ENCODE measurements at regions not wholly inside any gene's neighbourhood (a gene's known extent, or its start where the extent isn't known, plus 50 kb on each side); places are given as distances from the start of the nearest gene placed in this dataset.

DNA sequence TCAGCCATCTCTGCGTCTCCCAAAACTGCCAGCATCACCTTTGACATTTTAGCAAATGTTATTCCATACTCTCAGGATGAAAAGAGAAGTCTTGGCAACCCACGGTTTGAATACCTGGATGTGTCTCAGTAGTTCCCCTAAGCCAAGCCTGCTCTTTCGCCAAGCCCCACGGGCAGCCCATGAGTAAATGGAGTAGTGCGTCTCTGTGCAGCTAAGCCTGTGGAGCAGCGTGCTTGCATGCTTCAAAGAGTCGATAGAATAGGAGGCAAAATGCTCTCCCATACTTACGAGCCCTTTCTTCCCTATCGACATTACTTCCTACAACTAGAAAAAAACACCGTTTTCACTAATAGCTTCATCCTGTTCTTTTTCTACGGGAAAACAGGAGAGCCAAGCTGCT lies 634.5 kb upstream of the TMEM132C start:
- H3K9ac ChIP-seq (ENCODE audit: low read length): no peak overlapping the region
- H3K27ac ChIP-seq (ENCODE audit: low read depth, low read length): no peak overlapping the region
- no peaks in the 10 kb centered on the region for H4K20me1 ChIP-seq (ENCODE audit: low read depth, low read length)
- H3K4me2 ChIP-seq (ENCODE audit: low read depth, low read length, poor library complexity, severe bottlenecking): no peak overlapping the region
- no peaks in the 10 kb centered on the region for H3F3A ChIP-seq (ENCODE audit: insufficient read depth)
- no peaks in the 10 kb centered on the region for H3K36me3 ChIP-seq (ENCODE audit: low read length)
- H3K27me3 ChIP-seq (ENCODE audit: low read length): no peaks in the 10 kb centered on the region
- no peaks in the 10 kb centered on the region for H3K9me2 ChIP-seq (replicated peaks; ENCODE audit: insufficient read depth, low read length)
- no peaks in the 10 kb centered on the region for H3K79me2 ChIP-seq (ENCODE audit: insufficient read depth, low read length)
- no peak overlapping the region for H2AFZ ChIP-seq (ENCODE audit: low read depth, low read length, severe bottlenecking)
- TF ChIP-seq, protein P1, sequence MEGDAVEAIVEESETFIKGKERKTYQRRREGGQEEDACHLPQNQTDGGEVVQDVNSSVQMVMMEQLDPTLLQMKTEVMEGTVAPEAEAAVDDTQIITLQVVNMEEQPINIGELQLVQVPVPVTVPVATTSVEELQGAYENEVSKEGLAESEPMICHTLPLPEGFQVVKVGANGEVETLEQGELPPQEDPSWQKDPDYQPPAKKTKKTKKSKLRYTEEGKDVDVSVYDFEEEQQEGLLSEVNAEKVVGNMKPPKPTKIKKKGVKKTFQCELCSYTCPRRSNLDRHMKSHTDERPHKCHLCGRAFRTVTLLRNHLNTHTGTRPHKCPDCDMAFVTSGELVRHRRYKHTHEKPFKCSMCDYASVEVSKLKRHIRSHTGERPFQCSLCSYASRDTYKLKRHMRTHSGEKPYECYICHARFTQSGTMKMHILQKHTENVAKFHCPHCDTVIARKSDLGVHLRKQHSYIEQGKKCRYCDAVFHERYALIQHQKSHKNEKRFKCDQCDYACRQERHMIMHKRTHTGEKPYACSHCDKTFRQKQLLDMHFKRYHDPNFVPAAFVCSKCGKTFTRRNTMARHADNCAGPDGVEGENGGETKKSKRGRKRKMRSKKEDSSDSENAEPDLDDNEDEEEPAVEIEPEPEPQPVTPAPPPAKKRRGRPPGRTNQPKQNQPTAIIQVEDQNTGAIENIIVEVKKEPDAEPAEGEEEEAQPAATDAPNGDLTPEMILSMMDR (IDR thresholded peaks at IDR 0.05; ENCODE audit: insufficient read depth, low read length, poor library complexity, severe bottlenecking): no peak
- H3K9me3 ChIP-seq (ENCODE audit: insufficient read depth, low read length): no peaks in the 10 kb centered on the region
- no peak overlapping the region for H3K4me3 ChIP-seq (ENCODE audit: insufficient read depth, low read length, poor library complexity, severe bottlenecking)

DNA sequence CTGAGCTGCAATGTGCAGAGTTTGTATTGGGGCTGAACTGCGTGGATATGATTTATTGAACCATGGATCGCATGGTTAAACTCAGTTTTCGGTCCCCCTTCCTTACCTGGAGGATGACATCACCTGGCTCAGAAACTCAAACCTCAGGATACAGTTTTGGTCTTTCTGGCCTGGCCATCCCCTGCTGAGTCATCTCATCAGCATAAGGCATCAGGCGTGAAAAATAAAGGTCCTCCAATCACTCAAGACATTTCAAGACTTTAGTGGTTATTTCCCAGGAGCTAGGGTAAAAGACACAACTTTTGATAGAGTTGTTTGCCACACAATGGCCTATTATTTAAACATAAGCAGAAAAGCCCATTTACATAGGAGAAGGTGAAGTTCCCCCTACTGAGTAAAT lies 631.1 kb upstream of the TMEM132C start:
- Histone ChIP-seq H3K4me3 (ENCODE audit: insufficient read depth, low read length, poor library complexity, severe bottlenecking) (no peak overlapping the region), H3K9ac (ENCODE audit: low read length) (no peak overlapping the region), H3K79me2 (ENCODE audit: insufficient read depth, low read length) (no peaks in the 10 kb centered on the region), H3K27ac (ENCODE audit: low read depth, low read length) (no peak overlapping the region), H2AFZ (ENCODE audit: low read depth, low read length, severe bottlenecking) (no peak overlapping the region), H3K9me2 (replicated peaks; ENCODE audit: insufficient read depth, low read length) (no peaks in the 10 kb centered on the region), H3K27me3 (ENCODE audit: low read length) (no peaks in the 10 kb centered on the region), H3K36me3 (ENCODE audit: low read length) (no peaks in the 10 kb centered on the region), H3F3A (ENCODE audit: insufficient read depth) (no peaks in the 10 kb centered on the region), H3K9me3 (ENCODE audit: insufficient read depth, low read length) (no peaks in the 10 kb centered on the region), H4K20me1 (ENCODE audit: low read depth, low read length) (no peaks in the 10 kb centered on the region), H3K4me2 (ENCODE audit: low read depth, low read length, poor library complexity, severe bottlenecking) (no peak overlapping the region)
- TF ChIP-seq EZH2phosphoT487 (conservative IDR thresholded peaks at IDR 0.05; ENCODE audit: low read length): no peak
- TF ChIP-seq, protein P1 (IDR thresholded peaks at IDR 0.05; ENCODE audit: insufficient read depth, low read length, poor library complexity, severe bottlenecking): no peak

DNA sequence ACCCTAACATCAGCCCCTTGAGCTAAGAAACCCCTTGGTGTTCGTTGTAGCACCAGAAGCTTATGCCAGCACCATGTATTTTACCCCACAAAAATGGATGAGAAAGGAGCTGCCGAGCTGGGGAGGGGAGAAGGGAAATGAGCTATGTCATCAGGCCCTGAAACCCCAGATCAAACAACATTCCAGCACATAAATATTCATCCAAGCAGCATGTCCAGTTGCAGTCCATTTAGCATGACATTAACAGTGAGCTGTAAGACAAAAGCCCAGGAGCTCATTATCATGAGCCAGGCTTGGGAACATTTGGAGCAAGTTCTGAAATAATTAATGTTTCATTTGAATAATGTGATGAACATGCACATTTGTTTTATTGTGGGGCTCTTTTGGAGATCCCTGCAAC lies 630.1 kb upstream of the TMEM132C start:
- no peak overlapping the region for H3K4me3 ChIP-seq (ENCODE audit: insufficient read depth, low read length, poor library complexity, severe bottlenecking)

More for the DNA sequence above, 630.1 kb upstream of the TMEM132C start:
- Histone ChIP-seq H3K36me3 (ENCODE audit: low read length) (no peaks in the 10 kb centered on the region), H3K9me2 (replicated peaks; ENCODE audit: insufficient read depth, low read length) (no peaks in the 10 kb centered on the region), H3K27ac (ENCODE audit: low read depth, low read length) (no peak overlapping the region), H2AFZ (ENCODE audit: low read depth, low read length, severe bottlenecking) (no peak overlapping the region), H3K79me2 (ENCODE audit: insufficient read depth, low read length) (no peaks in the 10 kb centered on the region), H3F3A (ENCODE audit: insufficient read depth) (no peaks in the 10 kb centered on the region), H3K4me2 (ENCODE audit: low read depth, low read length, poor library complexity, severe bottlenecking) (no peak overlapping the region), H3K27me3 (ENCODE audit: low read length) (no peaks in the 10 kb centered on the region), H3K9me3 (ENCODE audit: insufficient read depth, low read length) (no peaks in the 10 kb centered on the region), H3K9ac (ENCODE audit: low read length) (no peak overlapping the region), H4K20me1 (ENCODE audit: low read depth, low read length) (no peaks in the 10 kb centered on the region)
- TF ChIP-seq EZH2phosphoT487 (conservative IDR thresholded peaks at IDR 0.05; ENCODE audit: low read length): no peak
- TF ChIP-seq, protein P1 (IDR thresholded peaks at IDR 0.05; ENCODE audit: insufficient read depth, low read length, poor library complexity, severe bottlenecking): no peak
